SU-DHL-6 (cell line): ENCODE measurements at regions not wholly inside any gene's neighbourhood (a gene's known extent, or its start where the extent isn't known, plus 50 kb on each side); places are given as distances from the start of the nearest gene placed in this dataset.
"Not testable (repeated sequence)": the region's sequence is repeated elsewhere in the genome, so short reads cannot be mapped to it uniquely, and the experiment has no call there.

ENCODE experiments used
- CTCF ChIP-seq: fragments of 200-600 bp; sonication (generic); IDR thresholded peaks from one replicate; pipeline ENCODE4 v1.5.1; 2017; ENCODE audit warnings: antibody characterized with exemption, mild to moderate bottlenecking, low read length, moderate library complexity; ENCODE audit not compliant: insufficient read depth, poor library complexity, severe bottlenecking
- EZH2phosphoT487 ChIP-seq: fragments of 200-600 bp; sonication (generic), shearing (Covaris generic); conservative IDR thresholded peaks from 2 replicates; pipeline ENCODE4 v1.6.1; 2018; ENCODE audit warnings: mild to moderate bottlenecking, antibody characterized with exemption, low read length, moderate library complexity, mixed read lengths

GRCh38 chr7:89857053-89857452 lies 297.2 kb upstream of the STEAP1 start:
- TF ChIP-seq CTCF, EZH2phosphoT487: not testable (repeated sequence)
